ENCODE measurements at regions not wholly inside any gene's neighbourhood (a gene's known extent, or its start where the extent isn't known, plus 50 kb on each side); places are given as distances from the start of the nearest gene placed in this dataset.

GRCh38 chr7:69414555-69414954 lies 183.7 kb upstream of the AUTS2 start:
- H3K27ac ChIP-seq, result no peak overlapping the region
- TF ChIP-seq, protein P1, sequence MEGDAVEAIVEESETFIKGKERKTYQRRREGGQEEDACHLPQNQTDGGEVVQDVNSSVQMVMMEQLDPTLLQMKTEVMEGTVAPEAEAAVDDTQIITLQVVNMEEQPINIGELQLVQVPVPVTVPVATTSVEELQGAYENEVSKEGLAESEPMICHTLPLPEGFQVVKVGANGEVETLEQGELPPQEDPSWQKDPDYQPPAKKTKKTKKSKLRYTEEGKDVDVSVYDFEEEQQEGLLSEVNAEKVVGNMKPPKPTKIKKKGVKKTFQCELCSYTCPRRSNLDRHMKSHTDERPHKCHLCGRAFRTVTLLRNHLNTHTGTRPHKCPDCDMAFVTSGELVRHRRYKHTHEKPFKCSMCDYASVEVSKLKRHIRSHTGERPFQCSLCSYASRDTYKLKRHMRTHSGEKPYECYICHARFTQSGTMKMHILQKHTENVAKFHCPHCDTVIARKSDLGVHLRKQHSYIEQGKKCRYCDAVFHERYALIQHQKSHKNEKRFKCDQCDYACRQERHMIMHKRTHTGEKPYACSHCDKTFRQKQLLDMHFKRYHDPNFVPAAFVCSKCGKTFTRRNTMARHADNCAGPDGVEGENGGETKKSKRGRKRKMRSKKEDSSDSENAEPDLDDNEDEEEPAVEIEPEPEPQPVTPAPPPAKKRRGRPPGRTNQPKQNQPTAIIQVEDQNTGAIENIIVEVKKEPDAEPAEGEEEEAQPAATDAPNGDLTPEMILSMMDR (conservative IDR thresholded peaks at IDR 0.05), result no peak

DNA sequence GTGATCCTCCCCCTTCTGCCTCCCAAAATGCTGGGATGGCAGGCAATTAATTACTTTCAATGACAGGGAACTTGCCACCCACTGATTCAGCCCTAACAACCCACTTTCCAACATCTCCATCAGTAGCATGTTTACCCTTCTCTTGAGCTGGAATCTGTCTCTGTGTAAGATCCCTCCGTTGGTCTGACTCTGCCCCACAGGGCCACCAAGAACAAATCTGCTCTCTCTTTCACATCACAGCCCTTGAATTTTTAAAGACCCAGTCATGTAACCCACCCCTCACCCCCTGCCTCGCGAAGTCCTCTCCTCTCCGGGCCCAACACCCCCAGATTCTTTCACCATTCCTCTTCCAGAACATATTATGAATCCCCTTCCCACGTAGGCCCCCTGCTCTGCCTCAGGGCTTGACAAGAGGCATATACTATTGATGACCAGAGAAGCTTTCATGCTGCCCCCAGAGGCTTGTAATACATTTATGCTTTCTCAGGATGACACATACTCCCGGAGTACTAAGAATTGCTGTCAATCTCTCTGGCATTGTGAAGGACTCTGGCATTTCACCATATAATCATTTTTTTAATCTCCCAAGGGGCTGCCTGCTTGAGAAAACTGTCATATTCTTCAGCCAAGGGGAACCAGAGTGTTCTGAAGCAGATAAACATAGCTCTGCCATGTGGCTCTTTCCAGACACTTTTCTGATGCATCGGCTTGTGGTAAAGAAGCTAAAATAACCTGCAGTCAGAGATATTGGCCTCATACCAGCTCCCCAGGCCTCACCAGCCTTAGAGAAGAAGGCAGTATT lies 179.2 kb upstream of the AUTS2 start:
- TF ChIP-seq, protein P1 (conservative IDR thresholded peaks at IDR 0.05), result no peak
- H3K27ac ChIP-seq, result no peak overlapping the region

DNA sequence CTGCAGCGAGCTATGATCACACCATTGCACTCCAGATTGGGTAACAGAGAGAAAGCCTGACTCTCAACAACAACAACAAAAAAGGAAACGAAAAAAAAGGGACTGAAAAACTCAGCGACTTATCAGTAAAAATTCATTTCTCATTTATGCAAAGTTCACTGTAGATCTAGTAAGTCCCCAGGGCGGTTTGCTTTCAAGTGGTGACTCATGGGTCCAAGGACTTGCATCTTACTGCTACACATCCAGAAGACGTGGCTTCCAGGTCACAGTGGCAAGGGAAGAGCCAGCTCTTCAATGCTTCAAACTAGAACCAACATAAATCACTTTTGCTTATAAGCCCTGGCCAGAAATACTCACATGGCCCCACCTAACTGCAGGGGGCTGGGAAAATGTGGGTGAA lies 178.3 kb upstream of the AUTS2 start:
- TF ChIP-seq, protein P1 (conservative IDR thresholded peaks at IDR 0.05), result no peak
- H3K27ac ChIP-seq, result no peak overlapping the region

- TF ChIP-seq, protein P1 (conservative IDR thresholded peaks at IDR 0.05), result no peak
- peak overlapping the region; percentile 92 for H3K27ac ChIP-seq
Measured at GRCh38 chr7:69422574-69422985, 175.7 kb upstream of the AUTS2 start.

GRCh38 chr7:69426705-69427104 lies 171.6 kb upstream of the AUTS2 start:
- H3K27ac ChIP-seq, result no peak overlapping the region
- TF ChIP-seq, protein P1 (conservative IDR thresholded peaks at IDR 0.05), result no peak

DNA sequence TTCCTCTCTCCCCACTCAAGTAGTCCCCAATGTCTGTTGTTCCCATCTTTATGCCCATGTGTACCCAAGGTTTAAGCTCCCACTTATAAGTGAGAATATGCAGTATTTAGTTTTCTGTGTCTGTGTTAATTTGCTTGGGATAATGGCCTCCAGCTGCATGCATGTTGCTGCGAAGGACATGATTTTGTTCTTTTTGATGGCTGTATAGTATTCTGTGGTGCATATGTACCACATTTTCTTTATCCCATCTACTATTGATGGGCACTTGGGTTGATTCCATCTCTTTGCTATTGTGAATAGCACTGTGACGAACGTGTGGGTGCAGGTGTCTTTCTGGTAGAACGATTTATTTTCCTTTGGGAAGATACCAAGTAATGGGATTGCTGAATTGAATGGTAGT lies 170.2 kb upstream of the AUTS2 start:
- H3K27ac ChIP-seq, result no peak overlapping the region
- TF ChIP-seq, protein P1 (conservative IDR thresholded peaks at IDR 0.05), result no peak

DNA sequence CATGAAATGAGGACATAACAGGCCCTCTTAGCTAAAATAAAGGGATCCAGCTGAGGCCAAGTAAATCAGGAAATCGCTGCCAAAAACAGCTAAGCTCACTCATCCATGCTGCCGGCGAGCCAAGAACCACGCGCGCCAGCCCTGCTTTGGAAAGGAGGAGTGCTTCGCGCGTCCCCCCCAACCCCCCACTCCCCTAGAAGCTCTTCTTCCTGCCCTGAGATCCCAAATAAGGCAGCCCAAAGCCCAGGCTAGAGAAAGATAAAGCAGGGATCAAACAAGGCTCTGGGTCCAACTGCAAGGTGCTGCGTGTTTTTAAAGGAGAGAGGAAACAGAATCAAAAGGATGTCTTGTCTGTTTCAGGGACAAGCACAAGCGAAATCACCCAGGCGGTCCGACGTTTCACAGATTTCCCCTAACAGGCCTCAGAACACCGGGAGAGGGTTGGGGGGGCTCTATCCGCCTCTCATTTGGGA lies 168.3 kb upstream of the AUTS2 start:
- TF ChIP-seq, protein P1 (conservative IDR thresholded peaks at IDR 0.05), result no peak

More for the DNA sequence above, 168.3 kb upstream of the AUTS2 start:
- peak overlapping the region; percentile 80 for H3K27ac ChIP-seq

Measured in VCaP (cell line).